ENCODE measurements at regions not wholly inside any gene's neighbourhood (a gene's known extent, or its start where the extent isn't known, plus 50 kb on each side); places are given as distances from the start of the nearest gene placed in this dataset.

GRCh38 chr7:53541475-53541874 lies 506.0 kb downstream of the POM121L12 start (continued):
- no peak for TF ChIP-seq NR0B1 (IDR thresholded peaks at IDR 0.05; ENCODE audit: partially characterized antibody)
- TF ChIP-seq KDM5B (IDR thresholded peaks at IDR 0.05; ENCODE audit: insufficient replicate concordance, low read depth, low read length) = no peak
- no peak for TF ChIP-seq CGGBP1 (CRISPR knock-in tag; IDR thresholded peaks at IDR 0.05)
- TF ChIP-seq EP300 (IDR thresholded peaks at IDR 0.05; ENCODE audit: low read length) = no peak
- no peak for TF ChIP-seq MED1 (CRISPR knock-in tag; IDR thresholded peaks at IDR 0.05; ENCODE audit: borderline replicate concordance)
- TF ChIP-seq ZBTB49 (CRISPR knock-in tag; IDR thresholded peaks at IDR 0.05; ENCODE audit: borderline replicate concordance) = no peak
- no peak for TF ChIP-seq BCOR (IDR thresholded peaks at IDR 0.05)
- no peak for TF ChIP-seq COPS2 (conservative IDR thresholded peaks at IDR 0.05)
- TF ChIP-seq TCF7L2 (IDR thresholded peaks at IDR 0.05; ENCODE audit: low read depth, low read length) = no peak
- TF ChIP-seq ZBTB34 (CRISPR knock-in tag; IDR thresholded peaks at IDR 0.05) = no peak
- no peak for TF ChIP-seq ETV1 (tag; conservative IDR thresholded peaks at IDR 0.05; ENCODE audit: low read depth)
